Left renal cortex interstitium (tissue), 4 donors: ENCODE measurements at regions not wholly inside any gene's neighbourhood (a gene's known extent, or its start where the extent isn't known, plus 50 kb on each side); places are given as distances from the start of the nearest gene placed in this dataset.

Source experiments
- DNase-seq, 4 donors: peaks; one replicate each; pipeline ENCODE4 v3.0.0-alpha.2; 2013; ENCODE audit warnings: low read depth in 4 of 4, low spot score in 2 of 4, missing footprints in 1 of 4

- no peak for DNase-seq
Observed at GRCh38 chr7:128167791-128168666, 73.0 kb upstream of the LEP start.

DNA sequence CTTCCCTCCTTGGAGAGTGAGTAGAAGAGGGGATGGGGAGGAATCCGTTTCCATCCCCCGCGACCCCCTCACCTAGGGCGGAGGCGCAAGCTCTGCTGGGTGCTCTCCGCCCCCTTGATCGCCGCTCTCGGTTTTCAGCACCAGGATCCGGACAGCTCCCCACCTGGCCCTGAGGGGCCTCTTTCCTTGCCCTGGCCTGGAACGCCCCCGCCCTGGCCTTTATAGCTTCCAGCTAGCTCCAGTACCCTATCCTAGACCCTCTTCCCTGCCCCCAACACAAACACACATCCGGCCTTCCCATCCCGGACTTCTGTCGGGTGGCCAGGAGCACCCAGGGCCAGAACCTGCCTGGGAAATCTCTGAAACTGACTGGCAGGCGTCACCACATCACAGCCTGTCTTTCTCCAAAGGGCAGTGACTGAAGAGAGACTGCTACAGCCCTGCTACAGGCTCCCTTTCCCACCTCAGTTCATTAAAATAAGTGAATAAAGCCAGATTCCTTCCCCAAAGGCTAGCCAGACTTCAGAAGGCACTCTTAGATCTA is 72.3 kb upstream of the LEP start:
- DNase-seq = peak in 3 of 4 donors; percentile 54 to 63 (median 57)

DNA sequence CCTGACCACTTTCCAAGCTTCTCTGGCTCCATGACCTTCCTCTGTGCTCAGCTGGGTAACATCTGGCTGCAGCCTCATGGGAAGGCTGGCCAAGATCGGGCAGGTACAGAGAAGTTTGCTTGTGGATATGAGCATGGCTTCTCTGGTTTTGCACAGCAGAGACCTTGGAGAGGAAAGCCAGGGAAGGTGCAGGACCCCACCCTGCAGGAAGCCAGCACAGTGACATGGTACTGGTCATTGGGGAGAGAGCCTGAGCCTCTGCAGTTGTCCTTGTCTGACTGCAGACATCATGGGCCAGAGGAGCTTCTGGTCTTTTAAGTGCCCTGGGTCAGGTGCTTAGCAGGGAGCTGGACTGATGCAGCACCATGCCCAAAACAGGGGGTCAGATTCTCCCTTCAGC is 70.6 kb upstream of the LEP start:
- DNase-seq = no peak

DNA sequence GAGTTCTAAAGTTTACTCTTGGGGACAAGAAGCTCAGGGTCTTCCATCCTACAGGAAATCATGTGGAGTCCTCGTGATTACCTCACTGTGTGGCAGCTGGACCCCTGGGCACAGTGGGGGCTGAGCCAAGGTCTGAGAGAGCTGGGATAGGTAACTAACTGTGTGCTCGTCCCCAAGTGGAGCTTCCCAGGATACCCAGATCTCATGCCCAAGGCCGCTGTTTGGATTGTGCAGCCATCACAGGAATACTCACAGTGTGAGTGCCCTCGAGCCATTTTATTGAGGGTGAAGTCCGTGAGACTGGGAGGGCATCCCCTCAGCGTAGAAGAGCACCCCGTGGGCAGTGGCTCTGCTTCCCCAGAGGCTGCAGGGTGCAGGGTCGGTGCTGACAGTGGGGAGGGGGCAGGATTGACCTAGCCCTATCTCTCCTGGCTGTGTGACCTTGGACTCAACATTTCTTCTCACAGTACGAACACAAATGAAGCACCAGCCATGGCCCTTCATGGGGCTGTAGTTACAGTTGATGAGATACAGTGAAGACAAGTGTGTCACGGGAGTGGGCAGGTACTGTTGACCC is 69.6 kb upstream of the LEP start:
- no peak for DNase-seq

DNA sequence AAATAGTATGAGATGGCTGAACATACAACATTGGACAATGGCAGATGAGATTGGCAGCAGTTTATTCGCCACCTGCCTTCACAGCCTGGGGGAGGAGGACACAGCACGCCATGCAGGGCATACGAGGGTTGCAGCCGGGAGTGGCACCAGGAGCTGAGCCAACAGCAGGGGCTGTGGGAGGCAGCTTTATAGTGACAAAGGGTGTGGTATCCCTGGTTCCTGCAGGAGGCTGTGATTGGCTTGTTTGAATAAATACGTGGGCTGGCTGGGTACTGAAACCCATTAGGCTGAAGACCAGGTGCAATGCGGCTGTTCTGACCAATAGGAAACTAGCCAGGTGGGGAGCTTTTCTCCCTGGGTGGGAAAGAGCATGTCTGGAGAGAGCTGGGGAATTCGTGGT is 68.9 kb upstream of the LEP start:
- DNase-seq = no peak

- DNase-seq = no peak
Observed at GRCh38 chr7:128172963-128173362, 68.1 kb upstream of the LEP start.

GRCh38 chr7:128174386-128174785 is 66.7 kb upstream of the LEP start:
- DNase-seq = no peak

DNA sequence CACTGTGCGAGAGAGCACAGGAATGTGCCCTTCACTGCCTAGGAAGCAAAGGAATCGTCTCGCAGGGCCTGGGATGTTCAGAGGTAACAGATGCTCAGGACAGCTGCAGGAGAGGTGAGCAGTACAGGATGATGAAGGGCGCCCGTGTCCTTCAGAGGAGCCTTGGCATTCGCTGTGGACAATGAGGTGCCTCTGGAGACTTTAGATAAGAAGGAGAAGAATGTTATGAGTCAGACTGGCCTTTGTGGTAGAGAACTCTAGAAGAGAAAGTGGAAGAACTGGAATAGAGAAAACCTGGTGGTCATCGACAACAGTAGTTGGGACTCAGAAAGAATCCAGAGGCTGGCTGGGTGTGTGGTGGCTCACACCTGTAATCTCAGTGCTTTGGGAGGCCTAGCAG is 64.4 kb upstream of the LEP start:
- DNase-seq = no peak

DNA sequence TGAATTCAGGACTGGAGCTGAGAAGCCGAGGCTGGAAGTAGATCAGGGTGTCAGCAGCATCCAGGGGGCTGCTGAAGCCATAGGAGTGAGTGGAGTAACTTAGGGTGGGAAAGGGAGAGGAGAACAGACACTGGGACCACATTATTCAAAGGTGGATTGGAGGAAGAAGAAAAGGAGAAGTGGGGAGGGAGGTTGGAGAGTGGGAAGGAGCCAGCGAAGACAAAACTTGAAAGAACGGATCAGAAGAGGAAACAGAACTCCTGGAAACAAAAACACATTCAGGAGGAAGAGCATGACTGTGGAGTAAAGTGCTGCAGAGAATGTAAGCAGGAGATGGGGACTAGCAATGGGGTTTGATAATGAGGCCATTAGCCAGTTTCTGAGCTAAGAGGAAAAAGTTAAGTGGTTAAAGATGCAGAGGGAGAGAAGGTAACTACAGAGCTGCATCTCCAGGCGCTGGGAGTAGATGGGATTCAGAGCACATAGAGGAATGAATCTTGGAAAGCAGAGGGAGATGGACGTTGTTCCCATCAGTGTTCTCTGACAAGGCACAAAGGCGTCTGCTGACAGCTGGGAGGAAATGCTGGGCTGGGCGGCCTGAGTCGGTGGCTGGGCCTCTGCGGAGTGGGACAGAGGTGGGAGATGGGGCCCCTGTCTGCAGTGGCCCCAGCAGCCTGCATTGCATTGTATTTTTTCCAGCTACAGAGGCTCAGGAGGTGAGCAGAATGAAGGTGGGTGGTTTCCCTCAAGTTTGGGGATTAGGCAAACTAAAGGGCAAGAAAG is 63.1 kb upstream of the LEP start:
- DNase-seq = no peak

GRCh38 chr7:128178611-128179010 is 62.5 kb upstream of the LEP start:
- DNase-seq = no peak

GRCh38 chr7:128188396-128189230 is 52.5 kb upstream of the LEP start:
- DNase-seq = no peak

DNA sequence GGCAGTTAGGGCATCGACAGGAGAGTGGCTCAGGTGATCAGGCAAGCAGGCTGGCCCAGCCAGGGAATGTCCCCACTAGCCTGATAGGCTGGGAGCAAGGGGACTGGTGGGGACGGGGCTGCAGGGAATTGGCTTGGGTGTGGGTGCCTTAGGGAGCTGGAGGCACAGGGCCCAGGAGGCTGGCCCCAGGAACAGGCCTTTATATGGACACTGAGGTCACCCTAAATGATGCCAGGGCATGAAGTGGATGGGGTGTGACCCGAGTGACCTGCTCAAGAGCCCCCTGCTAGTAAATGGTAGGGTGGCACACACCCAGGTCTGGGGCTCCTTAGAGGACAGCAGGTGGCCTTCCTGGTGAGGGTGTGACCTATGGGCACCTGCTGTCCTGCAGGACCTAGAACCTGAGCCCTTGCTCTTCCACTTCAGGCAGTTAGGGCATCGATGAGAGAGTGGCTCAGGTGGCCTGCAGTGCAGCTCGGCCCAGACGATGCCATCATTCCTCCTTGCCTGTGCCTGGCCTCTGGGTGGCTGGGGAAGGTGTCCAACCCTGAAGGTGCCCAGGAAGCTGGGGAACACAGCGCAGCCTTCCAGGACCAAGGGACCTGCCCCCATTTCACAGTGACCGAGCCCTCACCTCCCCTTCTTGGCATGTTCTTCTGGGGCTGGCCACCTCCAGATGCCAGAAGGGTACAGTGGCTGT is 51.7 kb upstream of the LEP start:
- no peak for DNase-seq

- no peak for DNase-seq
Observed at GRCh38 chr7:128190051-128190647, 50.9 kb upstream of the LEP start.

GRCh38 chr7:128191136-128191844 is 49.8 kb upstream of the LEP start:
- DNase-seq = no peak
